ENCODE measurements at regions not wholly inside any gene's neighbourhood (a gene's known extent, or its start where the extent isn't known, plus 50 kb on each side); places are given as distances from the start of the nearest gene placed in this dataset.

GRCh38 chr2:30310371-30310770 lies 79.0 kb downstream of the LBH start:
- DNase-seq (ENCODE audit: low read depth in 1 of 2, low spot score in 1 of 2) = no peak

- DNase-seq (ENCODE audit: low read depth in 1 of 2, low spot score in 1 of 2) = no peak
These were observed 79.6 kb downstream of the LBH start for GRCh38 chr2:30310955-30311354.

- no peak for DNase-seq (ENCODE audit: low read depth in 1 of 2, low spot score in 1 of 2)
These were observed 80.4 kb downstream of the LBH start for GRCh38 chr2:30311711-30312110.

GRCh38 chr2:30312916-30313315 lies 81.6 kb downstream of the LBH start:
- DNase-seq (ENCODE audit: low read depth in 1 of 2, low spot score in 1 of 2) = no peak

- DNase-seq (ENCODE audit: low read depth in 1 of 2, low spot score in 1 of 2) = no peak
These were observed 83.6 kb downstream of the LBH start for GRCh38 chr2:30314981-30315380.

- DNase-seq (ENCODE audit: low read depth in 1 of 2, low spot score in 1 of 2) = no peak
These were observed 84.2 kb downstream of the LBH start for GRCh38 chr2:30315391-30316063.

GRCh38 chr2:30316408-30316807 lies 85.1 kb downstream of the LBH start:
- no peak for DNase-seq (ENCODE audit: low read depth in 1 of 2, low spot score in 1 of 2)

GRCh38 chr2:30318987-30319782 lies 87.9 kb downstream of the LBH start:
- DNase-seq (ENCODE audit: low read depth in 1 of 2, low spot score in 1 of 2) = no peak

- no peak for DNase-seq (ENCODE audit: low read depth in 1 of 2, low spot score in 1 of 2)
These were observed 90.1 kb downstream of the LBH start for GRCh38 chr2:30321466-30321865.

- DNase-seq (ENCODE audit: low read depth in 1 of 2, low spot score in 1 of 2) = no peak
These were observed 92.2 kb downstream of the LBH start for GRCh38 chr2:30323499-30323898.

GRCh38 chr2:30324245-30324908 lies 93.0 kb downstream of the LBH start:
- no peak for DNase-seq (ENCODE audit: low read depth in 1 of 2, low spot score in 1 of 2)

- DNase-seq (ENCODE audit: low read depth in 1 of 2, low spot score in 1 of 2) = no peak
These were observed 94.4 kb downstream of the LBH start for GRCh38 chr2:30325600-30326328.

- DNase-seq (ENCODE audit: low read depth in 1 of 2, low spot score in 1 of 2) = no peak
These were observed 95.2 kb downstream of the LBH start for GRCh38 chr2:30326497-30326896.

GRCh38 chr2:30331038-30331437 lies 99.7 kb downstream of the LBH start:
- no peak for DNase-seq (ENCODE audit: low read depth in 1 of 2, low spot score in 1 of 2)

- DNase-seq (ENCODE audit: low read depth in 1 of 2, low spot score in 1 of 2) = no peak
These were observed 100.5 kb downstream of the LBH start for GRCh38 chr2:30331869-30332268.

GRCh38 chr2:30332791-30333453 lies 101.6 kb downstream of the LBH start:
- DNase-seq (ENCODE audit: low read depth in 1 of 2, low spot score in 1 of 2) = no peak

GRCh38 chr2:30334762-30335363 lies 103.5 kb downstream of the LBH start:
- no peak for DNase-seq (ENCODE audit: low read depth in 1 of 2, low spot score in 1 of 2)

GRCh38 chr2:30336084-30336483 lies 104.8 kb downstream of the LBH start:
- DNase-seq (ENCODE audit: low read depth in 1 of 2, low spot score in 1 of 2) = no peak

- peak; percentile 12 to 22 for DNase-seq (ENCODE audit: low read depth in 1 of 2, low spot score in 1 of 2)
These were observed 105.9 kb downstream of the LBH start for GRCh38 chr2:30336978-30337841.

GRCh38 chr2:30338475-30338874 lies 107.1 kb downstream of the LBH start:
- no peak for DNase-seq (ENCODE audit: low read depth in 1 of 2, low spot score in 1 of 2)

Measured in stimulated activated CD4-positive, alpha-beta T cell treated with anti-CD3 and anti-CD28 coated beads, Interleukin-15, amount 100 ng/mL, for 1 hour (primary cell).